Thyroid gland (tissue), 4 donors: ENCODE measurements at regions not wholly inside any gene's neighbourhood (a gene's known extent, or its start where the extent isn't known, plus 50 kb on each side); places are given as distances from the start of the nearest gene placed in this dataset.

Source experiments
- DNase-seq, 2 donors: peaks; one replicate each; pipeline ENCODE4 v3.0.0-alpha.2; 2019
- H3K27ac ChIP-seq, 3 donors: fragments of 200-600 bp; sonication (generic); 1 replicate in 2 of 3; 2 replicates in 1 of 3; pipeline ENCODE4 v1.5.1; 2016 to 2019; ENCODE audit warnings: mild to moderate bottlenecking in 1 of 3, moderate library complexity in 1 of 3
- H3K27me3 ChIP-seq: fragments of 200-600 bp; sonication (generic); one replicate; pipeline ENCODE4 v1.5.1; 2019
- H3K36me3 ChIP-seq, 2 donors: fragments of 200-600 bp; sonication (generic); one replicate each; pipeline ENCODE4 v1.5.1; 2016 to 2019
- H3K4me1 ChIP-seq, 2 donors: fragments of 200-600 bp; sonication (generic); one replicate each; pipeline ENCODE4 v1.5.1; 2017 to 2019
- H3K4me3 ChIP-seq, 3 donors: fragments of 200-600 bp; sonication (generic); replicated peaks in 1 of 3; 1 replicate in 2 of 3; 2 replicates in 1 of 3; pipeline ENCODE4 v1.5.1; 2016; ENCODE audit warnings: mild to moderate bottlenecking in 1 of 3
- H3K9me3 ChIP-seq: fragments of 200-600 bp; sonication (generic); one replicate; pipeline ENCODE4 v1.5.1; 2017
- POLR2A ChIP-seq, 2 donors: fragments of 450-650 bp; IDR thresholded peaks; one replicate each; pipeline ENCODE4 v1.6.1; 2017; ENCODE audit warnings: antibody characterized with exemption in 2 of 2, mild to moderate bottlenecking in 2 of 2, moderate library complexity in 1 of 2
- WGBS, 2 donors: methylation state at CpG; one replicate each; pipeline ENCODE4 v1.1.5; 2017; 5-methylcytosine and 5-hydroxymethylcytosine counted together
- intact Hi-C: fragments of 100-400 bp; cut with DNase I; formaldehyde crosslinking; loops from one replicate; pipeline ENCODE4 v1.15.1; 2023
- TF ChIP-seq, protein P1 (sequence below), 6 experiments: fragments of 200-600 bp in 3 of 6; fragments of 450-650 bp in 3 of 6; sonication (generic) in 3 of 6; IDR thresholded peaks; one replicate each; pipeline ENCODE4 v1.5.1; 2016 to 2019; ENCODE audit warnings: antibody characterized with exemption in 6 of 6, mild to moderate bottlenecking in 2 of 6, inconsistent platforms in 1 of 6, moderate library complexity in 1 of 6

DNA sequence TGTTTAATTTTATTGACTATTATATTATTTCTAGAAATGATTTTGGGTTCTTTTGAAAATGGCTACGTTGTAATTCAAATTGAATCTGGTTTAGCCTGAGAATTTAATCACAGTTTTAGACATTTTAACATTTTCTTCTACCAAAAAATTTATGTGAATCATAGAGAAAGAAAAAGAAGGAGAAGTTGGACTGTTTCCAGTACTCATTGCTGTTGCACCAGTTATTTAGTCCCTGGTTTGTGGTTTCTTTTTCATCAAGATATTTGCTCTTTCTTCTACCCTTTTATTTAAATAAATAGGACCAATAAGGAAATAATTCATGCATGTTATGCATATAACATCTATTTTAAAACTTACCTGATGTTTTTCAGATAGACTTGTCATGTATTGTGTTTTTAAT, 1337.1 kb downstream of the ROBO1 start:
- Histone ChIP-seq H3K27ac (no peak overlapping the region), H3K4me3 (no peak overlapping the region), H3K36me3 (no peaks in the 10 kb centered on the region), H3K27me3 (no peaks in the 10 kb centered on the region), H3K9me3 (no peaks in the 10 kb centered on the region), H3K4me1 (no peaks in the 10 kb centered on the region)
- WGBS, 2 donors: 87 to 90% methylated on average over 1 of the region's 1 CpG
- intact Hi-C loops: no loop called here
- no peak for DNase-seq
- TF ChIP-seq, protein P1, sequence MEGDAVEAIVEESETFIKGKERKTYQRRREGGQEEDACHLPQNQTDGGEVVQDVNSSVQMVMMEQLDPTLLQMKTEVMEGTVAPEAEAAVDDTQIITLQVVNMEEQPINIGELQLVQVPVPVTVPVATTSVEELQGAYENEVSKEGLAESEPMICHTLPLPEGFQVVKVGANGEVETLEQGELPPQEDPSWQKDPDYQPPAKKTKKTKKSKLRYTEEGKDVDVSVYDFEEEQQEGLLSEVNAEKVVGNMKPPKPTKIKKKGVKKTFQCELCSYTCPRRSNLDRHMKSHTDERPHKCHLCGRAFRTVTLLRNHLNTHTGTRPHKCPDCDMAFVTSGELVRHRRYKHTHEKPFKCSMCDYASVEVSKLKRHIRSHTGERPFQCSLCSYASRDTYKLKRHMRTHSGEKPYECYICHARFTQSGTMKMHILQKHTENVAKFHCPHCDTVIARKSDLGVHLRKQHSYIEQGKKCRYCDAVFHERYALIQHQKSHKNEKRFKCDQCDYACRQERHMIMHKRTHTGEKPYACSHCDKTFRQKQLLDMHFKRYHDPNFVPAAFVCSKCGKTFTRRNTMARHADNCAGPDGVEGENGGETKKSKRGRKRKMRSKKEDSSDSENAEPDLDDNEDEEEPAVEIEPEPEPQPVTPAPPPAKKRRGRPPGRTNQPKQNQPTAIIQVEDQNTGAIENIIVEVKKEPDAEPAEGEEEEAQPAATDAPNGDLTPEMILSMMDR (IDR thresholded peaks at IDR 0.05): no peak
- no peak for TF ChIP-seq POLR2A (IDR thresholded peaks at IDR 0.05)

DNA sequence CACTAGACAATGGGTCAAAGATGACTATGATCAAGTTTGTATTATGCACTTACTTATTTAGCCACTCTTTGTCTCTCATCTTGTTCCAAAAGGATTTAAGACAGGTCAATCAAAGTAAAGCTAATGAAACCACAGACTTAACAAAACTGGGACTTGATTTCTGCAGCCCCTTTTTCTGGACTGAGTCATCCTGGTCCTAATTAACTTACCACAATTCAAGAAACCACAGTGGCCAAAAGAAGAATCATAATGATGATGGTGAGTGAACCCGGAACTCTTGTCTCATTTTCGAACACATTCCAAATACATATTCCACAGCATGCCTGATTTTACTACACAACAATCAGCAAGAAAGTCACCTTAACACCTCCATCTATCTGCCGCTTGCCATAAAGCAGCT, 1333.0 kb downstream of the ROBO1 start:
- intact Hi-C loops: no loop called here
- 96 to 98% methylated on average over 3 of the region's 3 CpGs for WGBS, 2 donors

GRCh38 chr3:78455166-78455565, 1312.6 kb downstream of the ROBO1 start:
- Histone ChIP-seq H3K9me3 (no peaks in the 10 kb centered on the region), H3K27me3 (no peaks in the 10 kb centered on the region), H3K36me3 (no peaks in the 10 kb centered on the region), H3K4me3 (no peak overlapping the region), H3K4me1 (no peaks in the 10 kb centered on the region), H3K27ac (no peak overlapping the region)
- no peak for DNase-seq
- intact Hi-C loops: no loop called here
- WGBS, 2 donors: 43 to 64% methylated on average over 1 of the region's 1 CpG
- TF ChIP-seq, protein P1 (IDR thresholded peaks at IDR 0.05): no peak
- TF ChIP-seq POLR2A (IDR thresholded peaks at IDR 0.05): no peak

More for the DNA sequence above, 1333.0 kb downstream of the ROBO1 start:
- no peak for TF ChIP-seq POLR2A (IDR thresholded peaks at IDR 0.05)
- TF ChIP-seq, protein P1 (IDR thresholded peaks at IDR 0.05): no peak
- Histone ChIP-seq H3K4me3 (no peak overlapping the region), H3K36me3 (no peaks in the 10 kb centered on the region), H3K4me1 (no peaks in the 10 kb centered on the region), H3K27me3 (no peaks in the 10 kb centered on the region), H3K9me3 (no peaks in the 10 kb centered on the region), H3K27ac (no peak overlapping the region)
- DNase-seq: no peak

GRCh38 chr3:78455712-78456433, 1311.9 kb downstream of the ROBO1 start:
- Histone ChIP-seq H3K4me1 (no peaks in the 10 kb centered on the region), H3K36me3 (no peaks in the 10 kb centered on the region), H3K9me3 (no peaks in the 10 kb centered on the region), H3K4me3 (no peak overlapping the region), H3K27me3 (no peaks in the 10 kb centered on the region), H3K27ac (no peak overlapping the region)
- TF ChIP-seq, protein P1 (IDR thresholded peaks at IDR 0.05): no peak
- 60 to 70% methylated on average over 2 of the region's 2 CpGs for WGBS, 2 donors
- intact Hi-C loops: no loop called here
- DNase-seq: no peak

DNA sequence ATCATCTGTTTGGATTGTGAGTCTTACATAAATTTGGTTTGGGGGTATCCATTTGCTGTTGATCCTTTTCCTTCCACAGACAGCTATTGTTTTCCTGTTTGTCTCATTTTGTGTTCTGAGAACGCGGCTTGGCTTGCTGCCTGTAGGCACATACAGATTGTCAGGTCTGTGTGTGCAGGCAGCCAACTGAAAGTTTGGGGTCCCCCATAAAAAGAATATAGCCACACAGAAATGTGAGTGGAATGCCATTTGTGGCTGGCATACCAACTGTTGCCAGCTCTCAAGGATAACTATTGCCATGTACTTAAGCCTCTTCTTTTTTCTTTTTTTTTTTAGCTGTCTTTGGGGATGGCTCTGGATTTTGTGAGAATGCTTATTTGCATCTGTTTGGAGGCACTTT, 1308.0 kb downstream of the ROBO1 start:
- H3K27ac ChIP-seq: no peak overlapping the region
- 83 to 84% methylated on average over 2 of the region's 2 CpGs for WGBS, 2 donors
- H3K9me3 ChIP-seq: no peaks in the 10 kb centered on the region
- DNase-seq: no peak
- TF ChIP-seq, protein P1 (IDR thresholded peaks at IDR 0.05): no peak
- no peak for TF ChIP-seq POLR2A (IDR thresholded peaks at IDR 0.05)
- H3K27me3 ChIP-seq: no peaks in the 10 kb centered on the region
- intact Hi-C loops: no loop called here
- no peak overlapping the region for H3K4me3 ChIP-seq
- H3K4me1 ChIP-seq: no peaks in the 10 kb centered on the region
- H3K36me3 ChIP-seq: no peaks in the 10 kb centered on the region
